GM18909 (cell line): ENCODE measurements at regions not wholly inside any gene's neighbourhood (a gene's known extent, or its start where the extent isn't known, plus 50 kb on each side); places are given as distances from the start of the nearest gene placed in this dataset.

Experiments
- ATAC-seq: cut with Tn5 transposase; IDR thresholded peaks from one replicate; pipeline ENCODE4 v1.9.1; 2021; ENCODE audit warnings: mild to moderate bottlenecking; ENCODE audit not compliant: unreplicated experiment, poor library complexity

DNA sequence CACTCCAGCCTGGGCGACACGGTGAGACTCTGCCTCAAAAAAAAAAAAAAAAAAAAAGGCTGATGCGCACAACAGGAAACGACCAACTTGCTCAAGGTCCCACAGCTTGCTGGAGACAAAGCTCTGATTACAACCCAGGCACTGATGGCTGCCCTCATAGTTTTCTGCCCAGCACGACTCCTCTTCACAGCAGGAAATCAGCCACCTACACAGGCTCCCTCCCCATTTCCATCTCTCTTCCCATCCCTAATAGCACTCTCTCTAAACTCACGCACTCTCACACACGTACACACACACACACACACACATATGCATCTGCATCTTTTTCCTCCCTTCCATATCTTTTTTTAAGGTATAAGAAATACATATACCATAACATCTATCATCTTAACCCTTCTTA lies 153.5 kb upstream of the SOD1 start:
- ATAC-seq, result no peak

DNA sequence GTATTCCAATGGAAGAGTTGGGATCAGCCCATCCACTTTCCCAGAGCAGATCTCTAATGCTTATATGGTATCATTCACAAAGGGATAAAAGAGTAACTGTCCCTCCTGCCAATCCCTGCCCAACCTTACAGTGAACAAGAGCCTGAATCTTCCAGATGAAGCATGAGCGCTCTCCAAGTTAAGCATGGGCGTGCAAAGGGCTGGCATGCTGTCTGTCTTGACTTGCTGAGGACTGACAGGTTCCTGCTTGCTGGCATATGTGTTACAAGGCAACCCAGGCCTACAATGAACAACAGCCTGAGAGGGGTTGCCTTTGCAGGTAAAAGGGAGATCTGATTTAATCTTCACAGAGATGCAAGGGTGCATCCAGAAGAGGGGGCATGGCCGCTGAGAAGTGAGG lies 155.6 kb upstream of the SOD1 start:
- ATAC-seq, result no peak

GRCh38 chr21:31503467-31503866 lies 156.0 kb upstream of the SOD1 start:
- no peak for ATAC-seq

- no peak for ATAC-seq
Measured at GRCh38 chr21:31502537-31503143, 156.9 kb upstream of the SOD1 start.

- no peak for ATAC-seq
Measured at GRCh38 chr21:31501926-31502325, 157.6 kb upstream of the SOD1 start.

DNA sequence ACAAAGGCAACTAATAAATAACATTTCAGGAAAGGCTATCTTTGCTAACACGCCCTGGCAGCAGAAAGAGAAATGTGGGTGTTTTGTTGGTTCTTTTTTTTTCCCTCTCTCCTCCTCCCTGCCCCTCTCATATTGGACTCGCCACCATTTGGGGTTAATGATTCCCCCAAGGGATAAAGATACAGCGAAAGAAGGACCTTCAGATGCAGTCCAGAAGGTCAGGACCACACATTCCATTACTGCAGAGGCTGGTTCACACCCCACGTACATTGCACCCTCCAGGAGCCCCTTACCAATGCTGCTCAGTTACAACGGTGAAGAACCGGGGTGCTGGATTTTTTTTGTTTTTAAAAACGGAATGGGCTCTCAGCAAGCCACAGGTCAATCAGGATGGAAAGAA lies 156.9 kb upstream of the TIAM1 start:
- ATAC-seq, result no peak

- no peak for ATAC-seq
Measured at GRCh38 chr21:31500071-31500470, 156.0 kb upstream of the TIAM1 start.

DNA sequence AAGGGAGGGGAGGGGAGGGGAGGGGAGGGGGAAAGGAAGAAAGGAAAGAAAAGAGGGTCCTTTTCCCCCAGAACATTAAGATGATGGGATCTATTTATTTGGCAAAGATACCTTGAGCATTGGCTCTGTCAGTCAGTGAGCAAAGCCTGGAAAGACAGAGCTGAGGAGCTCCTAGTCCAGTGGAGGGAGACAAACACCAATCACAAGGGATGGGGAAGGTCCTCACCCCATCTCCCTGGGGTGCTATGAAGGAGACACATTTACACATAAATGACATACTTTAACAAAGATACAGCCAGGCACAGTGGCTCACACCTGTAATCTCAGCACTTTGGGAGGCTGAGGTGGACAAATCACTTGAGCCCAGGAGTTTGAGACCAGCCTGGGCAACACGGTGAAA lies 154.9 kb upstream of the TIAM1 start:
- no peak for ATAC-seq

GRCh38 chr21:31497914-31498313 lies 153.9 kb upstream of the TIAM1 start:
- ATAC-seq, result no peak

DNA sequence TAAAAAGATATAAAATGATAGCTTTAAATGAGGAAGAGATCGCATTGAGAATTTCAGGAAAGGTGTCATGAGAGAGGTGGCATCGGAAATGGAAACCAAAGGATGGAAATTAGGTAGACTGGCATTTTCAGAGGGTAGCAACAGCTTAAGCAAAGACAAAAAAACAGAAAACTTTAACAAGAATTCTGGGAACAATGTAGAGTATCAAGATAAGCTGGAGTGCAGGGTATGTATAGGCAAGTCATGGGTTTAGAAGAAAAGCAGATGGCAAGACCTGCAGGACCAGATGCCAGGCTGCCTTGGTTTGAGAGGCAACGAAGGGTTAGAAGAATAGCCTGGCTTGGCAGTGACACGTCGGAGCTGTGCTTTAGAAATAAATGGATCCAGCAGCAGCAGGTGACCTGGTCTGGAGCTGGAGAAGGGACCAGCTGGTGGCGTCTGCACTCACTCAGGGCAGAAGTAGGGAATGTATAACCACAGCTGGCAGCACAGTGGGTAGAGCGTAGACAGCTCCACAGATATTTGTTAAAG lies 149.4 kb upstream of the TIAM1 start:
- ATAC-seq, result no peak

DNA sequence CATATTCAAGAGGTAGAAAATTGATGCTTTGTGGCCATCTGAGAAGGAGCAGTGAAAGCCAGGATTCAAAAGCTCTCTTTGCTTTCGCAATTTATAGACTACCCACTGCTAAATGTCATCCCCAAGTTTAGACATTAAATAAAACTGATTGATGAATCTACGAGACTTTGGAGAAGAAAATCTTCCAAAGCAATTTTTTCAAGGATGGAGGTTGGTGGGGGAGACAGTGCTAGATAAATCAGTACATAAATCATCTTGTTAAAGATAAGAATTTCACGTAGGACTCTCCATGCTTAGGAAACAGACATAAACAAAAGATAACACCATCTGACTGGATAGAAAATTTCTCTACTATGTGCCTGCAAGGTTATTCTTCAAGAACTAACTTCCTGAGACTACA lies 147.6 kb upstream of the TIAM1 start:
- no peak for ATAC-seq

DNA sequence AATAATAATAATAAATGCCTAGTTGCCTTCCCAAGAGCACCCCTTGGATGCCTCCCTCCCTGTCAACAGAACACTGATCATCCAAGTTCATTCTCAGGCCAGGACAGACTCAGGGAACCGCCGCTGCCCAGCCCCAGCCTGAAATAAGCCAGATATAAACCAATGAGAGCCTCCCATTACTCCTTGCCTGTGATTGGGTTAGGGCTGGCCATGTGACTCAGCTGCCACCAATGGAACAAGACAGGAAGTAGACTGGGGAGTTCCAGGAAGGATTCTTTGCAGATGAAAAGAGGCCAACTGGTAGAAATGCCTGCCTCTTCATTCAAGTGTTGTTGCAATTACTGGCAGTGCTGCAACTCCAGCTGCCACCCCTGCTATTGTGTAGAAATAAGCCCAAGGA lies 146.4 kb upstream of the TIAM1 start:
- ATAC-seq, result no peak

DNA sequence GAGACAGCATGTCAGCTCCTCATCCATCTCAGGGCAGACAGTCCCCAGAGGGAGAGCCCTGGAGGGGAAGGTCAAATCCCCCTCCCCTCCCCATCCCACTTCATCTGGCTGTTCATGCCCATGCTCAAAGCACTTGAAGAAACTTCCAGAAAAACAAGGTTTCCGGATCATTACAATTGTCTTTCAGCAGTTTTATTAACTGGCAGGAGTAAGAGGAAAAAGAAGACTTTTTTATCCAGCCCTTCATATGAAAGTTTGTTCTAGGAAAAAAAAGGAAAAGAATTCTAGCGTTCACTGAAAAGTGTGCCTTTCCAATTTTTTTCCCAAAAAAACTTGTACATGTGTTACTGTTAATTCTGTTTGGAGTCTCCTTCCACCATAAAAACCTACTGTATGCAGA lies 145.7 kb upstream of the TIAM1 start:
- ATAC-seq, result no peak

DNA sequence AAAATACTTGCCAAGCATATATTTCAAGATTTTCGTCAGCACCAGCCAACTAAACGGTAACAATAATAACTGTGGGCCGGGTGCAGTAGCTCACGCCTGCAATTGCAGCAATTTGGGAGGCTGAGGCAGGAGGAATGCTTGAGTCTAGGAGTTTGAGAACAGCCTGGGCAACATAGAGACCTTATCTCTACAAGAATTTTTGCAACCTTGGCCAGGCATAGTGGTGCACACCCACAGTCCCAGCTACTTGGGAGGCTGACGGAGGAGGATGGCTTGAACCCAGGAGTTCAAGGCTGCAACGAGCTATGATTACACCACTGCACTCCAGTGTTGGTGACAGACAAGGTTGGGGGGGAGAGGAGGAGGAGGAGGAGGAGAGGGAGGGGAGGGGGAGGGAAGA lies 145.0 kb upstream of the TIAM1 start:
- ATAC-seq, result no peak

DNA sequence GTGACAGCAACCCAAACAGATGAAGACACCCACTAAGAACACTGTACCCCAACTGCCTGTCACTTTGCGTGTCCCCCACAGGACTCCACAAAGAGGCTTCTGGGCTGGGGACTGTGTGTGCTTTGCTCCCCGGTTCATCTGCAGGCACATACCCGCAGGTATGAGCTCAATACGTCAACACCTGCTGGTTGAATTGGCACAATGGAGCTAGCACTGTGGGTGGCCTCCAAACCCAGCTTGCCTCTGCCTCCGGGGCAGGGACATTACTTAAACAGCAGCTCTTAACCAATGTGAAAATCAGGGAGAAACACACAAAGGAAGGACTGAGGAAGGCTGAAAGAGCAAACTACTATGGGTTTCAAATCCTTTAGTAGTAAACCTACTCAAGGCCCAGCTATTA lies 140.2 kb upstream of the TIAM1 start:
- no peak for ATAC-seq

- no peak for ATAC-seq
Measured at GRCh38 chr21:31483146-31483545, 139.1 kb upstream of the TIAM1 start.

DNA sequence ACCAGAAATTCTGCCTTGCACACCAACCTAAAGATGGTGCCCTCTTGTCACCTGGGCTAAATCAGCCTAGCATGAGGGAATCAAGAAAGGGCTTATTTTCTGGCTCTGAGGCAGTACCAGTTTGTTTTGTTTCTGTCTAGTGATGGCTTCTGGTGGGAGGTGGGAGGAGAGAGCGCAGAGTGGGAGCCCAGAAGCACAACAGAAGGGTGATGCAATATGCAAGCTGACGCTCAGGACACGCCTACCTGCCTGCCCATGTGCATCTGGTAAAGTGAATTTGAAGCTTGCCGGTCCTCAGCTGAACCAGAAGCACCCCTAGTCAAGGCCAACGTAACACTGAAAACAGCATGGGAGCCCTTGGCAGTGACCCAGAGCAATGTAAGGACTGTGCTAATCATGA lies 138.4 kb upstream of the TIAM1 start:
- no peak for ATAC-seq

GRCh38 chr21:31480228-31480627 lies 136.2 kb upstream of the TIAM1 start:
- ATAC-seq, result no peak

DNA sequence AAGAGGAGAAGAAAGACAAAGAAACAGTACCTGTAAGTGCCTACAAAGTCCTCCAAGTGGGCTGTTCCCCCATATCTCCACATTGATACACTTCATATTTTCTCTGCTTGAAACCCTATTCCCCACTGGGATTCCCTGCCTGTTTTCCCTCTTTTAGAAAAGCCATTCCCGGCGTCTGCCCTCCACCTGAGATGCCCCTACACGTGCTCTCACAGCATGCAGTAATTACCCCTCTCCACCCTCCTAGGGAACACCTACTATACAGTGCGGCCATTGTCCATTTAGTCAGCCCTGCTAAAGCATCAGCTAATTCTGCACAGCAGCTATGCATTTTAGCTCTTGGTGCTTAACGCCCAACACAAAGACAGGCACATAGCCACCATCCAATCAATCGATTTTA lies 135.7 kb upstream of the TIAM1 start:
- ATAC-seq, result no peak

DNA sequence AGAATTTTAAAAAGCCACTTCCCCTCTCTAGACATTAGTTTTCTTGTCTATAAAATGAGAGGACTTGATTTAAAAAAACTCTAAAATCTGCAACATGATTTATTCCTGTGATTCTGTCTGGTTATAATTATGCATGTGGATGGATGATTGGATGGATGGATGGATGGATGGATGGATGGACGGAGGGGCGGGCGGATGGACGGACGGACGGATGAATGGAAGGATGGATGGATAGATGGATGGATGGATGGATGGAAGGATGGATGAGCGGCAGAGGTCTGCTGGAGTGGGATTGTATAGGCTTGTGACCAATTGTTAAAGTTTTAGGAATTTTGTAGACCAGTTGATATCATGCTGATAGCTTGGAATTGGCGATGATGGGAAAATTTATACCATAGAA lies 135.2 kb upstream of the TIAM1 start:
- no peak for ATAC-seq

DNA sequence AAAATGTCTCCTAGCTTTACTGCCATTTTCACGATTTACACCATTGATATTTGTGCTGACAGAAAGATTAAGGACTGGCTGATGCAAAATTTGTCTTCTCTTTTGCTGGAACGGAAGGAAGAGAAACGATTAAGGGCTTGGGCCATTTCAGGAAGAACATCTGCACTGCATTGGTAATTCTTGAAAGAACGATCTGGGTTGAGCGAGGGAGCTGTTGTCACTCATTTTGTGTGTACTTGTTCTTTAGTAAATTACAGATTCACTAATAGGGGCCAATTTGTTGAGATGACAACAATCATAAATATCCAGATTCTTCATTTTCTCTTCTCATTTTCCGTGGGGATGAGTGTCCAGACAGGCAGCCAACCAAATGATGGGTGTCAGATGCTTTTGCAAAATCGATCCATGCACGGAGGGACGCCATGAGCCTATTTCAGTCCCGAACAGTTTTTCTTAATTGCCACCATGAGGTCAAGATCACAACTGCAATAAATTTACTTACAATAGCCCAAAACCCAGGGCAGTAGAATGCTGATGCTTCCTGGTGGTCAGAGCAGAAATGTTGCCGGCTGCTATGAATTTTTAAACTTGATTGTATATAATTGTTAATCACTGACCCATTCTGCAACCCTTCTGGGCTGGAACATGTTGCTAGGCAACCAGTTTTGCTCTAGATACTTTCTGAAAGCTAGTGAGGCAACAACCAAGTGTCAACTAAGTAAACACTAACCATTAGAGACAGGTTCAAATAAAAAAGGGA lies 132.4 kb upstream of the TIAM1 start:
- no peak for ATAC-seq

GRCh38 chr21:31475223-31475622 lies 131.2 kb upstream of the TIAM1 start:
- ATAC-seq, result no peak
